Tongue (tissue), 1 donor: ENCODE measurements at regions not wholly inside any gene's neighbourhood (a gene's known extent, or its start where the extent isn't known, plus 50 kb on each side); places are given as distances from the start of the nearest gene placed in this dataset.
"Not testable (repeated sequence)": the region's sequence is repeated elsewhere in the genome, so short reads cannot be mapped to it uniquely, and the experiment has no call there.

ENCODE experiments used
- DNase-seq: peaks from one replicate; pipeline ENCODE4 v3.0.0-alpha.2; 2015

DNA sequence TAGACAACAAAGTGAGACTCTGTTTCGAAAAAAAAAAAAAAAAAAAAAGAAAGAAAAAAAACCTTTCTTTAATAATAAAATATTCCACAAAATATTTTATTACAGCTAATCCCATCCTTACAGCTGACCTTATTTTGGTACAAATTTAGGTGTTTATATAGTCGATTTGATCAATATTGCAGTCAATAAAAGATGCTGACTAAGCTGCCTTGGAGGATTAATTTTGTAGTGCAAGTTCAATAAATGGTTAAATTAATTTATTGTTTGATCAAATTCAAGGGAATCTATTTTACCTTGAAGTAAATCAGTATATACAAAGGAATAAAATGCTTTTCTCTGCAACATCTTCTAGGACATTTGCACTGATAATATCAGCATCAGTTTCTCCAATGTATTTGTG is 1764.3 kb downstream of the NCAM2 start:
- DNase-seq: no peak

DNA sequence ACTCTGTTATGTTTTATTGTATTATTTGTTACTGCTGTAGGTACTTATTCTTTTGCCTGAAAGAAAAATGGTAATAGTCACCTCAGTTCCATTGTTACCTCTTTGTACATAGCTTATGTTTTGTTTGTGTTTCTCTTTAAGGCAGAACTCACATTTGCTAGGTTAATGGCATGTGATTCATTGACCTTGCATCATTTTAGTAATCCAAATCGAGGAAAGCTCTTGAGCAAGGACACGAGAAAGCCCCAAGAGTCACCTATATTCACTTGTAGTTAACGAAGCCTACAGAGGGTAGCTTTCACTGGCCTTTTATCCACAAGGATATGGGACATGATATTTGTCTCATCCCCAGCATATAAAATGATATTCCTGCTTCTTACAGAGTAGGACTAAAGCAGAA is 1765.2 kb downstream of the NCAM2 start:
- no peak for DNase-seq

DNA sequence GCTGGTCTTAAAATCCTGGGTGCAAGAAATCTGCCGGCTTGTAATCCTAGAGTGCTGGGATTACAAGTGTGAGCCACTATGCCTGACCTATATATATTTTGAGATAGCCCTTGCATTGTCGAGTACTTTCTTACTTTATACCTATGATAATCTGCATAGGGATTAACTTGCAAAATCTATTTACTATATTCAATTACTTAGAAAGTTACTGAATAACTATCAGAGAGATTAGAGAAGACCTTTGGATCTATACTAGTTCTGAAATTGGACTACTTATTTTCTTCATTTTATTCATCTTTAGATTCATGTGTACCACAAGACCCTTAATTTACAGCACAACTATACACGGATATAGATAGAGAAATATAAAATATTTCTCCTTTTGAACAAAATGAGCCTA is 1766.0 kb downstream of the NCAM2 start:
- no peak for DNase-seq

DNA sequence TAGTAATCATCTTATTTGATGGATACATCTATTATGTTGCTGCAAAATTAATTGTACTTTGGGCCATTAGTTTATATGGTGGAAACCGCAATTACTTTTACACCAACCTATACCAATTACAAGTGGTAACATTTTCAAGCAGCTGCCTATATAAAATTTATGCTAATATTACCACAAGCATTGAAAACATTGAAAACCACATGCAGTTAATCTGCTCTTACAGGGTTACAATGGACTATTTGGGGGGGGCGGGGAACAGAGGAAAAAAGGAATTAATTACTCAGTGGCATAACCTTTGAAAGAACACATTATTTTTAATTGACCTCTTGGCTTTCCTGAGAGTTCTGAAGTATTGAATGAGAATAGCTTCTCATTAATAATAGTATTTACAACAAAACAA is 1793.2 kb downstream of the NCAM2 start:
- DNase-seq: no peak

DNA sequence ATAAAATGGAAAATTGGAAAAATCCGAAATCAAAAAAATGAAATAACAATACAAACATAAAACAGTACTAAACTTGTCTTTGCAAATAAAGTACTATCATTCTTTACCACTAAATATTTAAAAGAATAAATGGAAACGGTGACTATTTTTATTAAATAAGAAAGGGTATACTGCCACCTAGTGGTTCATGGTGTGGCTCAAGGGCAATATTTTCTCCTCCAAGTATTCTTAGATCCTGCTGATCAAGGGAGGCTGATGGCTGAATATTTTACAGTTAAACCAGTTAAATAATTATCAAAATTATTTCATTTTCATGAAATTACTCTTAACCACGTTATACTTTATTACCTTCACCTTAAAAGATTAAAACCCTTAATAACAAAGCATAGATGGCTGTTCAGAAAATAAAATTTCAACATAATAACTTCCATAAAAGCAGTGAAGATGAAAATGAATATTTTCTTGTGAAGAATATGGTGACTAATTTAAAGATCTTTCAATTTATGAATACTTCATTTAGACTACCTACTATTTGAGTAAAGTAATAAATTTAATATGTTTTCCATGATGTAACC is 1793.9 kb downstream of the NCAM2 start:
- DNase-seq: peak; percentile 78

DNA sequence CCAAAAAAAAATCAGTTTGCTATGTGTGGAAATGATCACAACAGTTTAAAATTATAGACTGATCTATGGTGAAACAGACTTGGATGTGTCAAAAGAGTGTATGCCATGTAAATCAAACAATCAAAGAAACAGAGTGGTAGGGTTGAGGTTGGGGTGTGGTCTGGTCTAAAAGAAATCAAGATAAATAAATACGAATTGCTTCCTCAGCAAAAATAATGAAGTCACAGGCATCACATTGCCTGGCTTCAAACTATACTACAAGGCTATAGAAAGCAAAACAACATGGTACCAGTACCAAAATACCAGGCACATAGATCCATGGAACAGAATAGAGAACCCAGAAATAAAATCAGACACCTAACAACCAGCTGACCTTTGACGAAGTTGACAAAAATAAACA is 1796.9 kb downstream of the NCAM2 start:
- DNase-seq: no peak

DNA sequence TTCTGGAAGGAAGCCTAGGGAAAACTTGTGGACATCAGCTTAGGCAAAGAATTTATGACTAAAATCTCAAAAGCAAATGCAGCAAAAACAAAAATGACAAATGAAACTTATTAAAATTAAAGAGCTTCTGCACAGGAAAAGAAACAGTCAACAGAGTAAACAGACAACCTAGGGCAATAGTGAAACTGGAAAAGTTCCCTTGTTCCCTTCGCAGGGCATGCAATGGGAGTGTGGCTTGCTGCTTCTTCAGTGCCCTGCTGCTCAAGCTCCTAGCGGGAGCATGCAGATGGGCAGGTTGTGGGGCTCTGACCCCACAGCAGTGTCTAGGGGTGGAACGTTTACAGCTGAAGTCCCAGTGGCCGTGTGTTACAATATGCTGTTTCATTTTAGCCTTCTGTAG is 1797.4 kb downstream of the NCAM2 start:
- no peak for DNase-seq

DNA sequence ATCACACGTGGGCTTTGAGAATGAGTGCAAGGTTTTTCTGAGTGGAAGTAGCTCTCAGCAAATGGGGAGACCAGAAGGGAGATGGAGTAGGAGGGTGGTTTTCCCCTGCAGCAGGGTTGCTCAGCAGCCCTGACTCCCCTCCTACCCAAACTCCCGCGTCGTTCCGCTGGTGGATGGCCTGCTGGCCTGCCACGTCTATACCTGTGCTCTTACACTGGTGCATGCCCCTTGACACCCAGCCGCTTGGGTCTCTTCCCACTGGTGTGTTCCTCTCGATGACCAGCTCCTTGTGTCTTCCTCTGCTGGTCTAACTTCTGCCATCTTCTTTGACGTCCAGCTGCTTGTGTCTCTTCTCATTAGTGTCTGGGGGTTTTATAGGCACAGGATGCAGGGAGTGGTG is 1797.9 kb downstream of the NCAM2 start:
- DNase-seq: no peak

DNA sequence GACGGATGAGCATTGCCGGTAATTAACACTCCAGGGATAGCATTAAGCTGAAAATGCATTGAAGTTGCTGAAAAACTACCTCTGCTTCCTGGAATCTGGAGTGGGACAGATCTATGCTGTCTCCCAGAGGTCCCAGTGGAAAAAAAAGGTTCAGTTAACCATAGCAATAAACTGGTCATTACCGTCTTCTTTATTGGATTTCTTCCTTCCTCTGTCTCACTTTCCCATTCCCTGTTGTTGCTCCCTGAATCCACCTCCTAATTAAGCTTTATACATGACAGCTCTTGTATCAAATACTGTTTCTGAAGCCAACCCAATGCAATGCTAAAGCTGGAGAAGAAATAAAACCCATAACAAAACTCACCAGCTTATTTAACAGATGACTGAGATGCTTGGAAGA is 1805.9 kb downstream of the NCAM2 start:
- no peak for DNase-seq

DNA sequence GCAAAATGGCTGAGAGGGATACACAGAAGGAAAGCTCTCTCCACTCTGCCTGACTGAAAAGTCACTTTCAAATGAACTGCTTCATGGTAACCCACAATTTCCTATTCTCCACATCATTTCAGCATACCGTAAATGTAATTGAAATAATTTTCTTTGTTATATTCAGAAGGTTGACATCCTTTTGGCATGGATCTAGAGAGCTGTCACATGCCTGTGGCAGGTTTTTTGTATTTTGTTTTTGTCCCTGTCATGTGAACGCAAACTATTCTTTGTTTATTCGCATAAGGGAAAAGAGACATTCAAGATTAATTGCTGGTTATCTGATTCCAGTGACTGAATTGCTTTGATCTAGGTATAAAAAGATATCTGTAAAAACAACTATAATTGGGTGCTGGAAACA is 1808.1 kb downstream of the NCAM2 start:
- no peak for DNase-seq

DNA sequence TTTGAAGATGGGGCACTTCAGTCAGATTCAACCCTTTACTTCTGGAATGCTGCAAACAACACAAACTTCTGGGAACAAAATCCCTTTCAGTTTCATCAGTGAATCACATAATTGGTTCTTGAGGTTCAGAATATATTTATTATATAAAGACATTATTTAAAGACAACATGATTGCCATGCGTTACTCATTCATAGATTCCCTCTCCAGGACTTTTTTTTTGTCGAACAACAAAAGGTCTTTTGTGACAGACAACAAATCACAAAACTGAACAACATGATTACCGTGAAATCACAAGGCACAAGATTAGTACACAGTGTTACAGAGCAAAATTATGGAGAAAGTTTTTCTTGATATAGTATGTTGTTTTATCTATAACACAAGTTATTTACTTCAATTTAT is 1815.0 kb downstream of the NCAM2 start:
- no peak for DNase-seq

DNA sequence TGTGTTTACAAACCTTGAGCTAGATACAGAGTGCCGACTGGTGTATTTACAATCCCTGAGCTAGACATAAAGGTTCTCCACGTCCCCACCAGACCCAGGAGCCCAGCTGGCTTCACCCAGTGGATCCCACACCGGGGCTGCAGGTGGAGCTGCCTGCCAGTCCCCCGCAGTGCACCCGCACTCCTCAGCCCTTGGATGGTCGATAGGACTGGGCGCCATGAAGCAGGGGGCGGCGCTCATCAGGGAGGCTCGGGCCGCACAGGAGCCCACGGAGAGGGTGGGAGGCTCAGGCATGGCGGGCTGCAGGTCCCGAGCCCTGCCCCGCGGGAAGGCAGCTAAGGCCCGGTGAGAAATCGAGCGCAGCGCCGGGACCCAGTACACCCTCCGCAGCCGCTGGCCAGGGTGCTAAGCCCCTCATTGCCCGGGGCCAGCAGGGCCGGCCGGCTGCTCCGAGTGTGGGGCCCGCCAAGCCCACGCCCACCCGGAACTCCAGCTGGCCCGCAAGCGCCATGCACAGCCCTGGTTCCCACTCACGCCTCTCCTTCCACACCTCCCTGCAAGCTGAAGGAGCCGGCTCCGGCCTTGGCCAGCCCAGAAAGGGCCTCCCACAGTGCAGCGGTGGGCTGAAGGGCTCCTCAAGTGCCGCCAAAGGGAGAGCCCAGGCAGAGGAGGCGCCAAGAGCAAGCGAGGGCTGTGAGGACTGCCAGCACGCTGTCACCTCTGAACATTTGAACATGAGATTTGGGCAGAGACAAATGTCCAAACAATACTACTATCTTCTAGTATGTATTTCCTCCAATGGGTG is 1820.7 kb downstream of the NCAM2 start:
- not testable (repeated sequence) for DNase-seq

DNA sequence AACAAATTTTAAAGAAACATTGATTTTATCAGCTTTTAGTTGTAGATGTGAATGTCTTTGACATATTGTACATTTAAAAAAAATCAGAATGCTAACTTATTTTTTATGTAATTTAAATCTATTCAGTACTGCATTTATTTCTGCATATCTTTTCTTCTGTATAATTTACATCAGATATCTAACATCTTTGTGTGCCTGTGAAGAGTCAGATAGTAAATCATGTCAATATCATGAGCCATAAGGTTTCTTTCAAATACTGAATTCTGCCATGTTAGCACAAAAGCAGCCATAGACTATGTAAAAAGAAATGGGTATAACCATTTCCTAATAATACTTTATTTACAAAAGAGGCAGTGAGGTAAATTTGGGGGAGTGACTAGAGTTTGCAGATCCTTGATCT is 1829.2 kb downstream of the NCAM2 start:
- no peak for DNase-seq

DNA sequence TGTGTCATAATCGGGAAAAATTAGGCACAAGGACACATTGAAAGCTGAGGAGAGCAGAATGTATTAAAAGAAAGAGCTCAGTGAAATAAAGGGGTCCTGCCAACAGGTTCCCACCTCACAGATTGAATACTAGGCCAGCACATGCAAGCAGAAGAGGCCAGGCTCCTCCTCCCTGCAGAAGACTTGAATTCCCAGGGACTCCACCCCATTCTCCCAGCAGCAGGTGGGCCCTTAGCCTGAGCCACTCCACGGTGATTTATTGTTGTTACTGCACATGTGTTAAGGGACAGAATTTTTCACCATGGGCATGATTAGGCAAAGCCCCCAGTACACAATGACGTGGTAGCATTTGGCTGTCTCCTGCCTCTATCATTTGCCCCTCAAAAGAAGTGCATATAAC is 1844.7 kb downstream of the NCAM2 start:
- peak; percentile 1 for DNase-seq

DNA sequence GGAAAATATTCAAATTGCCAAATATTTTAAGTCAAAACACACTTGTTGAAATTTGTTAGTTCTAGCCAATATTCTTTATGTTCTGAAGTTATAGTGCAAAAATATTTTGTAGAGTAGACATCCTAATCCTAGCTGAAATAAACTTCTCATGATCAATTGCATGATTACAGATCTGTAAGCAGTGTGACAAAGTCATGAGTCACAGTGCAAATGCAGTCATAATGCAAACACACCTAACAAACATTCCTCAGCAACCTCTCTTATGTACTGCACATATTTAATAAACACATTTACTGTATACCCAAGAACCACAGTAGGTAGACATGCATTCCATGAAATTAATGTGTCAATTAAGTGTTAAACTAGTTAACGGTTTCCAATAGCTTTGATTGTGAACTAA is 1857.4 kb downstream of the NCAM2 start:
- DNase-seq: no peak

DNA sequence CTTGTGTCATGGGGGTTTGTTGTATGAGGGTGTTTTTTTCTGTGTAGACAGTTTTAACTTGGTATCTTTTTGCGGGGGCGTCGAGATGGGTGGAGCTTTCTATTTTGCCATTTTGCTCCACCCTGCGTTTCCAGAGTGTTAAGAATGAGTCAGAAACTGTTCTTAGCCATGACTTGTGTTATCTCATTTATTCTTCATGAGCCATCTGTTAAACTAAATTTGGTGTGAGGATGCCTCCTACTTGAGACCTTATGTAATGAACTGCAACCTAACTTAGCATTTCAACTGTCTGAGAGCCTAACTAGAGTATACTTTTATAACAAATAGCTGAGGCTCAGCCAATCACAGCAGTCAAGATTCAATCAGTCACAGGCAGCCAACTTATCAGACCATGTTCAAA is 1873.5 kb downstream of the NCAM2 start:
- no peak for DNase-seq

DNA sequence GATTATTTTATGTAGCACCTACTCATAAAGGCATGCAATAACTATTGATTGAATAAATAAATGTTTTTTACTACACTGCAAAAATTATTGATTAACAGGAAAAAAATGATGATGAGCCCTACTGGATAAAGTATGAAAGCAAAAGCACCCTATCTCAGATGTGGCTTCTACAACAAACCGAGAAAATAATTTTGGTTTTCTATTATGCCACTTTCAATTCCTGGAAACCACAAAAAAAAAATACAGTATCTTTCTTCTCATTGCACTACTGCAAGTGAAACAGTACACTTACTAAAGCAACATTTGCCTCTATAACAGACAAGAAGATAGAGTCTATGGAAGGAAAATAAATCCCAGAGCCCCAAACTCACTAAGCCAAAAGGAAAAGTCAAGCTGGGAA is 1882.4 kb downstream of the NCAM2 start:
- no peak for DNase-seq

DNA sequence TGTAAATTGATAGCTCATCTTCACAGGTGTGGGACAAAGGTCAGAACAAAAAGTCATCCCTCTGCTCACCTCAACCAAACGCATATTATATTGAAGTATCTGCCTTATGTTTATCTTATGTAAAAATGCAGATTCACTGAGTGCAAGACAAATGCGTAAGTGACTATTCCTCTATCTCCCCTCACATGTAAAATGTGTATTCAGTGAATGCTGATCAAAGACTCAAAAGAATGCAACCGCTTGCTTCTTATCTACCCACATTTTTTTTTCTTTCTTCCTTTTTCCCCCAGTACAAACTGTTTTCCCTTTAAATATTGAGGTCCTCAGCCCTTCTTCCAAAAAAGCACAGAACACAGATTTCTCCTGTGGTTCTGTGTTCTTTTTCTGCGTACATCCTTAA is 1882.9 kb downstream of the NCAM2 start:
- DNase-seq: no peak

DNA sequence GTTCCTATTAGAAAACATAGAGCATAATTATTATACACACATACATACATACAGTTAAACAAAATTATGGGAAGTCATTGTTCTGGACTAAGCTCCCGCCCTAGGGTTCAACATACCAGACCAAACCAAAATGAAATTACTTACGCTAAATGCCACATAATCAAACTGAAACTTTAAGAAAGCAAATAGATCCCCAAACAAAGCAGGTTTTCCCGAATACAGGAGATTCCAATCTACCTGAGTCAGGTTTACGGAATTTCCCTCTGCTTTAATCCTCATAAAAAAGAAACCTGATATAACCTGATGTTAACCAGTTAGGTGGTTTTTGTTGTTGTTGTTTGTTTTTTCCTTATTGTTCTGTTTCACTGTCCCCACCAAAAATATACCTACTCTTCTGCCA is 1886.9 kb downstream of the NCAM2 start:
- DNase-seq: no peak

DNA sequence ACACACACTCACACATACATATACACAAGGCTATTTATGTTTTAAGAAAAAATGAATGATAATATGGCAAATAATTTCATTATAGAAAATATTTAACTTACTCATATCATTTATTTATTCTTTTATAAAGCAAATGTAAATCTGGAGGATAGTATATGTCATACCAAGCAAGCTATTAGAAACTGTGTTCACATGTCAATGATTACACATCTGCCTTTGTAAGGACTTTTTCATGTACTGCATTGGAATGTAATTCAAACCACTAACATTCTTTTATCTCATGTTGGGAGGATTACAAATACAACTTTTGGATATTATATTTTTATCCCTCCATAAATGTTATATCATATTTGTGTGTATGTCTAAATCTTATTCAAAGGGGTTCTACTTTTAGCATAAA is 1887.4 kb downstream of the NCAM2 start:
- DNase-seq: no peak

DNA sequence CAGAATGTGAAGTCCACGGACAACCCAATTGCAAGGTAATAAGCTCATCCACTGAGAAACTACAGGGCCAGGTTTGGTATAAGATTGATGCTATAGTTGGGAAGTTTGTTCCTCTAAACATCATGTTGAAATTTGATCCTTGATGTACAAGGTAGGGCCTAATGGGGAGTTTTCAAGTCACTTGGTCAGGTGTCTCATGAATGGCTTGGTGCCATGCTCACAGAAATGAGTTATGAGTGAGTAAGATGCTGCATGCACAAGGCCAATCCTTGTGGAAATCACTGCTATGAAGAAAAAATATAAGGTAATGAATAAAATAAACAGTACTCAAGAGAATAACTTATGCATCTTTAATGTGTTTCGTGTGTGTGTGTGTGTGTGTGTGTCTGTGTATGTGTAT is 1891.2 kb downstream of the NCAM2 start:
- no peak for DNase-seq

DNA sequence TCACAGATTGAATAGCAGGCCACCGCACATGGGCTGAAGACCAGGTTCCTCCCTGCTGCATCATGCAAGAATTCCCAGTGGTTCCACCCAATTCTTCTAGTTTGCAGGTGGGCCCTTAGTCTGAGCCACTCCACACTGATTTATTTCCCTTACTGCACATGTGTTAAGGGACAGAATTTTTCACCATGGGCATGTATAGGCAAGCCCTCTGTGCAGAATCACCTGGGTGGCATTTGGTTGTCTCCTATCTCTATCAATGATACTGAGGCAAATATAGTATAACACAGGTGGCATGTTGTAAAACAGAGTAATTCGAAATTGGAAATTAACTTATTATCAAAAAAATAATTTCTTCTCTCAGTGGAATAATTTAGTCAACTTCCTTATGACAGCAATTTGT is 1892.4 kb downstream of the NCAM2 start:
- DNase-seq: no peak

DNA sequence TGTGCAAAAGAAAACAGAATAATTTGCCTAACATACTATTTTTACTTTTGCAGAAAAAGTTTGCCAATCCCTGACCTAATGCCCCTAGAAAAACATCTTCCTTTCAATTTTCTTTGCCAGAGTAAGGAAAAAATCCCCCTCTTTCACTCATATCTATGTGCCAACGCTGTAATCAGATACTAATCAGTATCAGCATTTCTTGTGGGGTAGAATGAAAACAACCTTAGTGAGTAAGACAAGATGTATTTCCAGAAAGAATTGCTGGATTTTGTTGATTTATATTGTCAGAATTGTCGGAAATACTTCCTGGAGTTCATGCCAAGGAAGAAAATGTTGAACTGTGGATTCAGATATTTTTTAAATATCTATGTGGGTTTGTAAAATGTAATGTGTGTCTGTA is 1893.8 kb downstream of the NCAM2 start:
- no peak for DNase-seq

DNA sequence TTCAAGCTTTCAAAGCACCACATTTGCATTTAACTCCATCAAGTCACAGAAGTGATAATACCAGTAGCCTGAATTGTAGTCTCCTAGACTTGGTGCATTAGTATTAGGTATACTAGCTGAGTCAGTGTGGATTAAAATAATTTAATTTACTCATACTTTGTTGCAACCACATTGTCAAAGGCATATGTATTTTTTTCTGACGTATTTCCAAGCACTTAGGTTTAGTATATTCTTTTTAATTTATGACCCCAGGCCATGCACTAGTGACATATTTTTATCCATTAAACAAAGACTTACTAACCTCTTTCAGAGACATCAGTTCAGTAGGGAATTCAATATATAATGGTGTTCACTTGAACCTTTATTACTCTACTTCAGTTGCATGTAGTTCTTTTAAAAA is 1894.5 kb downstream of the NCAM2 start:
- DNase-seq: no peak
